MM.1S (cell line): ENCODE measurements at regions not wholly inside any gene's neighbourhood (a gene's known extent, or its start where the extent isn't known, plus 50 kb on each side); places are given as distances from the start of the nearest gene placed in this dataset.

ENCODE experiments used
- EZH2 ChIP-seq: fragments of 300-600 bp; sonication (generic); optimal IDR thresholded peaks from 2 replicates; pipeline ENCODE3; 2017; ENCODE audit warnings: low read depth, mild to moderate bottlenecking, antibody characterized with exemption, low read length, mixed read lengths
- TF ChIP-seq, protein P1 (sequence below): fragments of 300-600 bp; sonication (generic); IDR thresholded peaks from 2 replicates; pipeline ENCODE4 v1.5.1; 2016; ENCODE audit warnings: antibody characterized with exemption, low read length, mixed read lengths

DNA sequence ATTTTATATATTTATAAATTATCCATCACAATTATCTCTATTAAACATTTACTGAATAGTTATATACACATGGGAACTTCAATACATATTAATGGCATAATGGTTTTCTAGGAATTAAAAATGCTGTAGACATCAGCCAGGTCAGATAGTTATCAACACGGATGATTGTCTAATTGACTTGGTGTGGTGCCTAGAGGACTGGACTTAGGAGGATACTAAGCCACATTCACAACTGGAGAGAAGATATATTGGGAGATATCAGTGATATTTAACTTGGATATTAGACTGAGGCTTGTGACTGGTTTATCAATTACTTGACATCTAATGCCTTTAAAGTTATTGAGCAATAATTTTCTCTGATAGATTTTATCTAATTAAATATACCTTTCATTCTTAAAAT, 794.5 kb upstream of the ANO3 start:
- TF ChIP-seq, protein P1, sequence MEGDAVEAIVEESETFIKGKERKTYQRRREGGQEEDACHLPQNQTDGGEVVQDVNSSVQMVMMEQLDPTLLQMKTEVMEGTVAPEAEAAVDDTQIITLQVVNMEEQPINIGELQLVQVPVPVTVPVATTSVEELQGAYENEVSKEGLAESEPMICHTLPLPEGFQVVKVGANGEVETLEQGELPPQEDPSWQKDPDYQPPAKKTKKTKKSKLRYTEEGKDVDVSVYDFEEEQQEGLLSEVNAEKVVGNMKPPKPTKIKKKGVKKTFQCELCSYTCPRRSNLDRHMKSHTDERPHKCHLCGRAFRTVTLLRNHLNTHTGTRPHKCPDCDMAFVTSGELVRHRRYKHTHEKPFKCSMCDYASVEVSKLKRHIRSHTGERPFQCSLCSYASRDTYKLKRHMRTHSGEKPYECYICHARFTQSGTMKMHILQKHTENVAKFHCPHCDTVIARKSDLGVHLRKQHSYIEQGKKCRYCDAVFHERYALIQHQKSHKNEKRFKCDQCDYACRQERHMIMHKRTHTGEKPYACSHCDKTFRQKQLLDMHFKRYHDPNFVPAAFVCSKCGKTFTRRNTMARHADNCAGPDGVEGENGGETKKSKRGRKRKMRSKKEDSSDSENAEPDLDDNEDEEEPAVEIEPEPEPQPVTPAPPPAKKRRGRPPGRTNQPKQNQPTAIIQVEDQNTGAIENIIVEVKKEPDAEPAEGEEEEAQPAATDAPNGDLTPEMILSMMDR, result no peak
- TF ChIP-seq EZH2, result no peak
